Upper lobe of right lung (tissue), 1 donor: ENCODE measurements at regions not wholly inside any gene's neighbourhood (a gene's known extent, or its start where the extent isn't known, plus 50 kb on each side); places are given as distances from the start of the nearest gene placed in this dataset.
"Not testable (repeated sequence)": the region's sequence is repeated elsewhere in the genome, so short reads cannot be mapped to it uniquely, and the experiment has no call there.

Experiments
- ATAC-seq: fragments of 200-7000 bp; cut with Tn5 transposase; one replicate; pipeline ENCODE4 v1.9.1; 2020; ENCODE audit warnings: mild to moderate bottlenecking, moderate library complexity
- DNase-seq: peaks from one replicate; pipeline ENCODE4 v3.0.0-alpha.2; 2020
- H3K27ac ChIP-seq: fragments of 200-600 bp; one replicate; pipeline ENCODE4 v1.8.0; 2022
- H3K27me3 ChIP-seq: fragments of 200-600 bp; one replicate; pipeline ENCODE4 v1.8.0; 2022; ENCODE audit warnings: mild to moderate bottlenecking
- H3K36me3 ChIP-seq: fragments of 200-600 bp; one replicate; pipeline ENCODE4 v1.8.0; 2022
- H3K4me1 ChIP-seq: fragments of 200-600 bp; one replicate; pipeline ENCODE4 v1.8.0; 2022
- H3K4me3 ChIP-seq: fragments of 200-600 bp; one replicate; pipeline ENCODE4 v1.8.0; 2022; ENCODE audit warnings: mild to moderate bottlenecking
- H3K9me3 ChIP-seq: fragments of 200-600 bp; one replicate; pipeline ENCODE4 v1.8.0; 2022
- intact Hi-C: fragments of 100-400 bp; cut with DNase I; formaldehyde crosslinking; loops from one replicate; pipeline ENCODE4 v1.11.0; 2022
- donor health status: DM: no; HTN: yes; CAD: no; lungs with severe emphysema.

- DNase-seq, H3K4me1 ChIP-seq, intact Hi-C loops, H3K4me3 ChIP-seq, ATAC-seq, H3K9me3 ChIP-seq, H3K36me3 ChIP-seq, H3K27me3 ChIP-seq, H3K27ac ChIP-seq: not testable (repeated sequence)
These were observed 1171.7 kb downstream of the RPIA start for GRCh38 chr2:89863209-89863608.

- H3K9me3 ChIP-seq, H3K4me3 ChIP-seq, H3K27ac ChIP-seq, ATAC-seq, H3K36me3 ChIP-seq, DNase-seq, H3K27me3 ChIP-seq, H3K4me1 ChIP-seq, intact Hi-C loops: not testable (repeated sequence)
These were observed 1183.5 kb downstream of the RPIA start for GRCh38 chr2:89874810-89875595.

GRCh38 chr2:89876445-89876844 lies 1185.0 kb downstream of the RPIA start:
- H3K27me3 ChIP-seq, DNase-seq, ATAC-seq, H3K27ac ChIP-seq, H3K36me3 ChIP-seq, H3K4me1 ChIP-seq, H3K4me3 ChIP-seq, intact Hi-C loops, H3K9me3 ChIP-seq: not testable (repeated sequence)

GRCh38 chr2:89876878-89877277 lies 1185.4 kb downstream of the RPIA start:
- H3K36me3 ChIP-seq, ATAC-seq, intact Hi-C loops: not testable (repeated sequence)

GRCh38 chr2:89882880-89883279 lies 1191.4 kb downstream of the RPIA start:
- H3K36me3 ChIP-seq, H3K4me3 ChIP-seq, H3K27me3 ChIP-seq, intact Hi-C loops, ATAC-seq, H3K27ac ChIP-seq, H3K4me1 ChIP-seq, DNase-seq, H3K9me3 ChIP-seq: not testable (repeated sequence)

More at GRCh38 chr2:89876878-89877277, 1185.4 kb downstream of the RPIA start:
- DNase-seq, H3K4me3 ChIP-seq, H3K9me3 ChIP-seq, H3K4me1 ChIP-seq, H3K27me3 ChIP-seq, H3K27ac ChIP-seq: not testable (repeated sequence)

- H3K27ac ChIP-seq, ATAC-seq, DNase-seq, H3K36me3 ChIP-seq, H3K4me3 ChIP-seq, H3K4me1 ChIP-seq, intact Hi-C loops, H3K9me3 ChIP-seq, H3K27me3 ChIP-seq: not testable (repeated sequence)
These were observed 1192.2 kb downstream of the RPIA start for GRCh38 chr2:89883624-89884023.

GRCh38 chr2:89885071-89885470 lies 1193.6 kb downstream of the RPIA start:
- H3K4me3 ChIP-seq, H3K27ac ChIP-seq, ATAC-seq, H3K27me3 ChIP-seq, H3K36me3 ChIP-seq, H3K9me3 ChIP-seq, intact Hi-C loops, DNase-seq, H3K4me1 ChIP-seq: not testable (repeated sequence)

- ATAC-seq, H3K36me3 ChIP-seq, DNase-seq, H3K9me3 ChIP-seq, H3K4me1 ChIP-seq, H3K27me3 ChIP-seq, H3K27ac ChIP-seq, H3K4me3 ChIP-seq, intact Hi-C loops: not testable (repeated sequence)
These were observed 1197.2 kb downstream of the RPIA start for GRCh38 chr2:89888693-89889092.

- H3K4me3 ChIP-seq, intact Hi-C loops, H3K27ac ChIP-seq, H3K36me3 ChIP-seq, H3K27me3 ChIP-seq, ATAC-seq, DNase-seq, H3K4me1 ChIP-seq, H3K9me3 ChIP-seq: not testable (repeated sequence)
These were observed 1198.8 kb downstream of the RPIA start for GRCh38 chr2:89890185-89890773.

GRCh38 chr2:89894988-89895387 lies 1203.5 kb downstream of the RPIA start:
- H3K27me3 ChIP-seq, H3K36me3 ChIP-seq, ATAC-seq, intact Hi-C loops, DNase-seq, H3K4me1 ChIP-seq, H3K4me3 ChIP-seq, H3K9me3 ChIP-seq, H3K27ac ChIP-seq: not testable (repeated sequence)

- DNase-seq, ATAC-seq, H3K27me3 ChIP-seq, intact Hi-C loops, H3K27ac ChIP-seq, H3K9me3 ChIP-seq, H3K4me1 ChIP-seq, H3K4me3 ChIP-seq, H3K36me3 ChIP-seq: not testable (repeated sequence)
These were observed 1204.2 kb downstream of the RPIA start for GRCh38 chr2:89895629-89896028.

GRCh38 chr2:89927018-89927417 lies 1235.5 kb downstream of the RPIA start:
- DNase-seq, H3K27ac ChIP-seq, intact Hi-C loops, H3K27me3 ChIP-seq, H3K36me3 ChIP-seq, H3K9me3 ChIP-seq, H3K4me3 ChIP-seq, ATAC-seq, H3K4me1 ChIP-seq: not testable (repeated sequence)

- ATAC-seq, DNase-seq, H3K9me3 ChIP-seq, H3K4me1 ChIP-seq, H3K27me3 ChIP-seq, H3K27ac ChIP-seq, H3K4me3 ChIP-seq, H3K36me3 ChIP-seq, intact Hi-C loops: not testable (repeated sequence)
These were observed 1244.0 kb downstream of the RPIA start for GRCh38 chr2:89935436-89935835.

- H3K4me3 ChIP-seq, DNase-seq, H3K9me3 ChIP-seq, H3K27me3 ChIP-seq, H3K36me3 ChIP-seq, H3K4me1 ChIP-seq, H3K27ac ChIP-seq, intact Hi-C loops, ATAC-seq: not testable (repeated sequence)
These were observed 1244.5 kb downstream of the RPIA start for GRCh38 chr2:89936011-89936410.
